ENCODE measurements at regions not wholly inside any gene's neighbourhood (a gene's known extent, or its start where the extent isn't known, plus 50 kb on each side); places are given as distances from the start of the nearest gene placed in this dataset.

DNA sequence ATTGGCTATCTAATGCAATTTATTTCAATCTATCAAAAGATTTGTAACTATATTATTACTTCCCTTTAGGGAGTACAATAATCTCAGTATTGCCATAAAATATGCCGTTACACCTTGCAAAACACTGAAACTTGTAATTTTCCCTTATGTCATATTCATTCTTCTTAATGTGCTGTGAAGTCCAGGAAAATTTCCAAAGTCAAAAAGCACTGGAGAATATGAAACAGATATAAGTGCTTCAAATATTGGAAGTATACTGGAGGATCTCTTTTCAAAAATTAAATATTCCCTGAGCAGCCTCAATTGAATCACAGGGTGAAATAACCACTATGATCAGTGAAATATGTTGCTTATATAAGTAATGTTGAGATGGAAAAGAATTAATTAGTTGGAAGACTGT lies 356.0 kb downstream of the PPP1R3A start:
- no peak for TF ChIP-seq EP300 (IDR thresholded peaks at IDR 0.05)
- no peak for TF ChIP-seq POLR2A (IDR thresholded peaks at IDR 0.05)
- TF ChIP-seq, protein P1, sequence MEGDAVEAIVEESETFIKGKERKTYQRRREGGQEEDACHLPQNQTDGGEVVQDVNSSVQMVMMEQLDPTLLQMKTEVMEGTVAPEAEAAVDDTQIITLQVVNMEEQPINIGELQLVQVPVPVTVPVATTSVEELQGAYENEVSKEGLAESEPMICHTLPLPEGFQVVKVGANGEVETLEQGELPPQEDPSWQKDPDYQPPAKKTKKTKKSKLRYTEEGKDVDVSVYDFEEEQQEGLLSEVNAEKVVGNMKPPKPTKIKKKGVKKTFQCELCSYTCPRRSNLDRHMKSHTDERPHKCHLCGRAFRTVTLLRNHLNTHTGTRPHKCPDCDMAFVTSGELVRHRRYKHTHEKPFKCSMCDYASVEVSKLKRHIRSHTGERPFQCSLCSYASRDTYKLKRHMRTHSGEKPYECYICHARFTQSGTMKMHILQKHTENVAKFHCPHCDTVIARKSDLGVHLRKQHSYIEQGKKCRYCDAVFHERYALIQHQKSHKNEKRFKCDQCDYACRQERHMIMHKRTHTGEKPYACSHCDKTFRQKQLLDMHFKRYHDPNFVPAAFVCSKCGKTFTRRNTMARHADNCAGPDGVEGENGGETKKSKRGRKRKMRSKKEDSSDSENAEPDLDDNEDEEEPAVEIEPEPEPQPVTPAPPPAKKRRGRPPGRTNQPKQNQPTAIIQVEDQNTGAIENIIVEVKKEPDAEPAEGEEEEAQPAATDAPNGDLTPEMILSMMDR (IDR thresholded peaks at IDR 0.05): no peak
- Histone ChIP-seq H3K9me3 (no peaks in the 10 kb centered on the region), H3K4me1 (no peaks in the 10 kb centered on the region), H3K27ac (no peak overlapping the region), H3K27me3 (no peaks in the 10 kb centered on the region), H3K4me3 (no peak overlapping the region), H3K36me3 (no peaks in the 10 kb centered on the region)
- DNase-seq (ENCODE audit: low spot score in 2 of 2): no peak
- 62 to 65% methylated on average over 1 of the region's 1 CpG for WGBS, 2 donors

DNA sequence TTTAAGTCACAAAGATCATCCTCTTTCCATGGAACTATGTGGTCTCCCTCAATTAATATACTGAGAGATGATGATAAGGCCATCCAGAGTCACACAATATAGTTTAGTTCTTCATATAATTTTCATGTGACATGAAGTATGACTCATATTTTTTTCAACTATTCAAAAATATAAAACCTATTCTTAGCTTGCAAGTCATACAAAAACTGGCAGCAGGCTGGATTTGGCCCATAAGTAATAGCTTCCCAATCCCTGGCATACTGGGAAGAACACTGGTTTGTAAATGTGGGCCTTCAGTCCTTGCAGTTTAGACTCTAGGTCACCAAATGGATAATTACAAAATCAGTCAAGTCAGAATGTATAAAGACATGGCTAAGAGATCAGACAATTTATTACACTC lies 356.6 kb downstream of the PPP1R3A start:
- Histone ChIP-seq H3K27me3 (no peaks in the 10 kb centered on the region), H3K27ac (no peak overlapping the region), H3K9me3 (no peaks in the 10 kb centered on the region), H3K36me3 (no peaks in the 10 kb centered on the region), H3K4me3 (no peak overlapping the region), H3K4me1 (no peaks in the 10 kb centered on the region)
- DNase-seq (ENCODE audit: low spot score in 2 of 2): no peak
- no peak for TF ChIP-seq EP300 (IDR thresholded peaks at IDR 0.05)
- TF ChIP-seq, protein P1 (IDR thresholded peaks at IDR 0.05): no peak
- no peak for TF ChIP-seq POLR2A (IDR thresholded peaks at IDR 0.05)

DNA sequence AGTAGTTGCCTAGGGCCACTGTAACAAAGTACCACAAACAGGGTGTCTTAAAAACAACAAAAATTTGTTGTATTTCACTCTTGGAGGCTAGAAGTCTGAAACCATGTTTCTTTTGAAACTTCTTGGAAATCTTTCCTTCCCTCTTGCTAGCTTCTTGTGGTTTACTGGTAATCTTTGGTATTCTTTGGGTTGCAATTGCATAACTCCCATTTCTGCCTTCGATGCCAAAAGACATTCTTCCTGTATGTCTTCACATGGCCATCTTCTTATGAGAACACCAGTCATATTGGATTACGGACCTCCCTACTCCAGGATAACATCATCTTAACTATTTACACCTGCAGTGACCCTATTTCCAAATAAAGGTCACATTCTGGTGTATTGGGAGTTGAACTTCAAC lies 357.4 kb downstream of the PPP1R3A start:
- H3K27ac ChIP-seq: no peak overlapping the region
- TF ChIP-seq POLR2A (IDR thresholded peaks at IDR 0.05): no peak
- TF ChIP-seq, protein P1 (IDR thresholded peaks at IDR 0.05): no peak
- TF ChIP-seq EP300 (IDR thresholded peaks at IDR 0.05): no peak
- DNase-seq (ENCODE audit: low spot score in 2 of 2): no peak

DNA sequence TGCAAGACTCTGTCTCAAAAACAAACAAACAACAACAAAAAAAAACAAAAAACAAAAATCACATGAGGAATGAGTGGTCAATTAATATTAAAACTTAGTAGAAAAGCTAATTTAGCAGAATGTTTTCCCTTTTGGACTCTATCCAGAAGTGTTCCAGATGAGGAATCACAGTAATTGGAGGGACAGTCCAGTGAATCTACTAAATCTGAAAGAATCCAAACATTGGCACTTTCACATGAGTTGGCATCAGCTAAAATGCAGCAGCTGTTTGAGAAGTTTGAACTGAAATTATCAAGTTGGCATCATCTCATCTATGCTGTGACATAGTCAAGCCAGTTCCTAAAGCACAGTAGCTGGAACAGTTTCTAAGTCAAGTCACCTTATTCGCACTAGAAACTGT lies 367.8 kb downstream of the PPP1R3A start:
- TF ChIP-seq POLR2A (IDR thresholded peaks at IDR 0.05): no peak
- TF ChIP-seq EP300 (IDR thresholded peaks at IDR 0.05): no peak
- TF ChIP-seq, protein P1 (IDR thresholded peaks at IDR 0.05): no peak
- 86 to 93% methylated on average over 1 of the region's 1 CpG for WGBS, 2 donors
- H3K36me3 ChIP-seq: no peaks in the 10 kb centered on the region
- no peak overlapping the region for H3K4me3 ChIP-seq
- H3K27ac ChIP-seq: no peak overlapping the region
- H3K27me3 ChIP-seq: no peaks in the 10 kb centered on the region
- no peaks in the 10 kb centered on the region for H3K4me1 ChIP-seq
- DNase-seq (ENCODE audit: low spot score in 2 of 2): no peak
- no peaks in the 10 kb centered on the region for H3K9me3 ChIP-seq

More for the DNA sequence above, 357.4 kb downstream of the PPP1R3A start:
- Histone ChIP-seq H3K9me3 (no peaks in the 10 kb centered on the region), H3K4me1 (no peaks in the 10 kb centered on the region), H3K27me3 (no peaks in the 10 kb centered on the region), H3K36me3 (no peaks in the 10 kb centered on the region), H3K4me3 (no peak overlapping the region)
- 40 to 78% methylated on average over 2 of the region's 2 CpGs for WGBS, 2 donors

DNA sequence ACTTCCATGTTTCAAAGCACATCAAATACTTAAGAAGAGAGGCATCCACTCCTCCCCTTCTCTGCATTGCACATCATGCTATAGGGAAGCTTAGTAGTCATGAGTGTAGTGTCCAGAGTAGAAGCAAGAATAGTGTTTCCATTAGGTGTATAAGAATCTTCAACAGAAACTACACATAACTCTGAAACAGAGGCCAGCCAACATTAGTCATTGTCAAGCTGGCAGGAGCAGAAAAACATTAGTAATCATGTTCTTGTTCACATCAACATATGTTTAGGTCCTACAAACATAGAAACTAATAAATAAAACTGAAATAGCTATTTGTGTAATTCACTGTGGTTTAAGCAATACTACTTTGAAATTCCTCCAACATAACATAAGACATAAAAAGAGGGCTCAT lies 370.2 kb downstream of the PPP1R3A start:
- TF ChIP-seq, protein P1 (IDR thresholded peaks at IDR 0.05): no peak
- TF ChIP-seq EP300 (IDR thresholded peaks at IDR 0.05) (no peak), POLR2A (IDR thresholded peaks at IDR 0.05) (no peak)
- Histone ChIP-seq H3K27ac (no peak overlapping the region), H3K27me3 (no peaks in the 10 kb centered on the region), H3K9me3 (no peaks in the 10 kb centered on the region), H3K4me3 (no peak overlapping the region), H3K36me3 (no peaks in the 10 kb centered on the region), H3K4me1 (no peaks in the 10 kb centered on the region)
- no peak for DNase-seq (ENCODE audit: low spot score in 2 of 2)
